Loucy (cell line): ENCODE measurements at regions not wholly inside any gene's neighbourhood (a gene's known extent, or its start where the extent isn't known, plus 50 kb on each side); places are given as distances from the start of the nearest gene placed in this dataset.

Source experiments
- H2AFZ ChIP-seq: fragments of 200-600 bp; sonication (generic); 2 replicates; pipeline ENCODE4 v1.6.0; 2016; ENCODE audit warnings: antibody characterized with exemption, mild to moderate bottlenecking, low read length, moderate library complexity
- H3F3A ChIP-seq: fragments of 200-600 bp; 2 replicates; pipeline ENCODE4 v1.6.0; 2016; ENCODE audit warnings: antibody characterized with exemption, low read depth, mild to moderate bottlenecking
- H3K27me3 ChIP-seq: fragments of 200-600 bp; sonication (generic); 2 replicates; pipeline ENCODE4 v1.6.1; 2014; ENCODE audit warnings: low read length, mild to moderate bottlenecking; ENCODE audit not compliant: insufficient read depth, poor library complexity, severe bottlenecking
- H3K36me3 ChIP-seq: fragments of 200-600 bp; sonication (generic); 2 replicates; pipeline ENCODE4 v1.6.1; 2016; ENCODE audit warnings: low read length; ENCODE audit not compliant: insufficient read depth
- H3K4me1 ChIP-seq: fragments of 200-600 bp; sonication (generic); 2 replicates; pipeline ENCODE4 v1.5.1; 2014; ENCODE audit warnings: low read length, mild to moderate bottlenecking; ENCODE audit not compliant: insufficient read depth, poor library complexity, severe bottlenecking
- H3K4me2 ChIP-seq: fragments of 200-600 bp; sonication (generic); 2 replicates; pipeline ENCODE4 v1.6.0; 2014; ENCODE audit warnings: antibody characterized with exemption, low read length, low read depth, mild to moderate bottlenecking; ENCODE audit not compliant: poor library complexity, severe bottlenecking
- H3K4me3 ChIP-seq: fragments of 200-600 bp; sonication (generic); 2 replicates; pipeline ENCODE4 v1.5.1; 2014; ENCODE audit warnings: low read length, mild to moderate bottlenecking, mixed read lengths; ENCODE audit not compliant: poor library complexity, severe bottlenecking
- H3K79me2 ChIP-seq: fragments of 200-600 bp; sonication (generic); 2 replicates; pipeline ENCODE4 v1.6.1; 2014; ENCODE audit warnings: low read length; ENCODE audit not compliant: insufficient read depth
- H3K9ac ChIP-seq: fragments of 200-600 bp; sonication (generic); 2 replicates; pipeline ENCODE4 v1.6.0; 2014; ENCODE audit warnings: mild to moderate bottlenecking, low read depth, low read length, moderate library complexity; ENCODE audit not compliant: poor library complexity, severe bottlenecking
- H3K9me2 ChIP-seq: fragments of 200-600 bp; sonication (generic); replicated peaks from 2 replicates; pipeline ENCODE4 v1.6.1; 2016; ENCODE audit warnings: low read depth, low read length, mixed read lengths
- H3K9me3 ChIP-seq: fragments of 200-600 bp; sonication (generic); 2 replicates; pipeline ENCODE4 v1.6.1; 2014; ENCODE audit warnings: mild to moderate bottlenecking, antibody characterized with exemption, low read length, low read depth; ENCODE audit not compliant: insufficient read depth
- H4K20me1 ChIP-seq: fragments of 200-600 bp; sonication (generic); 2 replicates; pipeline ENCODE4 v1.6.0; 2014; ENCODE audit warnings: antibody characterized with exemption, low read length, mild to moderate bottlenecking; ENCODE audit not compliant: insufficient read depth, poor library complexity, severe bottlenecking
- EZH2phosphoT487 ChIP-seq: fragments of 200-600 bp; IDR thresholded peaks from 2 replicates; pipeline ENCODE4 v1.6.1; 2018; ENCODE audit warnings: antibody characterized with exemption, mild to moderate bottlenecking, moderate library complexity, borderline replicate concordance
- TF ChIP-seq, protein P1 (sequence below): fragments of 200-600 bp; sonication (generic); conservative IDR thresholded peaks from 2 replicates; pipeline ENCODE4 v1.5.1; 2014; ENCODE audit warnings: mild to moderate bottlenecking, antibody characterized with exemption, low read length

- no peaks in the 10 kb centered on the region for H4K20me1 ChIP-seq
- no peak overlapping the region for H3K4me3 ChIP-seq
- H3K9ac ChIP-seq, result no peak overlapping the region
- H3F3A ChIP-seq, result no peaks in the 10 kb centered on the region
- no peaks in the 10 kb centered on the region for H3K4me1 ChIP-seq
- H3K4me2 ChIP-seq, result no peak overlapping the region
- no peaks in the 10 kb centered on the region for H3K27me3 ChIP-seq
- H2AFZ ChIP-seq, result no peak overlapping the region
- H3K79me2 ChIP-seq, result no peaks in the 10 kb centered on the region
- no peak for TF ChIP-seq EZH2phosphoT487
- TF ChIP-seq, protein P1, sequence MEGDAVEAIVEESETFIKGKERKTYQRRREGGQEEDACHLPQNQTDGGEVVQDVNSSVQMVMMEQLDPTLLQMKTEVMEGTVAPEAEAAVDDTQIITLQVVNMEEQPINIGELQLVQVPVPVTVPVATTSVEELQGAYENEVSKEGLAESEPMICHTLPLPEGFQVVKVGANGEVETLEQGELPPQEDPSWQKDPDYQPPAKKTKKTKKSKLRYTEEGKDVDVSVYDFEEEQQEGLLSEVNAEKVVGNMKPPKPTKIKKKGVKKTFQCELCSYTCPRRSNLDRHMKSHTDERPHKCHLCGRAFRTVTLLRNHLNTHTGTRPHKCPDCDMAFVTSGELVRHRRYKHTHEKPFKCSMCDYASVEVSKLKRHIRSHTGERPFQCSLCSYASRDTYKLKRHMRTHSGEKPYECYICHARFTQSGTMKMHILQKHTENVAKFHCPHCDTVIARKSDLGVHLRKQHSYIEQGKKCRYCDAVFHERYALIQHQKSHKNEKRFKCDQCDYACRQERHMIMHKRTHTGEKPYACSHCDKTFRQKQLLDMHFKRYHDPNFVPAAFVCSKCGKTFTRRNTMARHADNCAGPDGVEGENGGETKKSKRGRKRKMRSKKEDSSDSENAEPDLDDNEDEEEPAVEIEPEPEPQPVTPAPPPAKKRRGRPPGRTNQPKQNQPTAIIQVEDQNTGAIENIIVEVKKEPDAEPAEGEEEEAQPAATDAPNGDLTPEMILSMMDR, result no peak
- no peaks in the 10 kb centered on the region for H3K36me3 ChIP-seq
- 0 out of 2 replicates have a peak, but pooled peaks cover 5% of the 10 kb centered on the region for H3K9me3 ChIP-seq
- no peaks in the 10 kb centered on the region for H3K9me2 ChIP-seq
These were observed 291.9 kb upstream of the AJAP1 start for GRCh38 chr1:4362314-4363044.

- Histone ChIP-seq H3K36me3 (no peaks in the 10 kb centered on the region), H3K9me2 (no peaks in the 10 kb centered on the region)
These were observed 288.3 kb upstream of the AJAP1 start for GRCh38 chr1:4366091-4366490.

DNA sequence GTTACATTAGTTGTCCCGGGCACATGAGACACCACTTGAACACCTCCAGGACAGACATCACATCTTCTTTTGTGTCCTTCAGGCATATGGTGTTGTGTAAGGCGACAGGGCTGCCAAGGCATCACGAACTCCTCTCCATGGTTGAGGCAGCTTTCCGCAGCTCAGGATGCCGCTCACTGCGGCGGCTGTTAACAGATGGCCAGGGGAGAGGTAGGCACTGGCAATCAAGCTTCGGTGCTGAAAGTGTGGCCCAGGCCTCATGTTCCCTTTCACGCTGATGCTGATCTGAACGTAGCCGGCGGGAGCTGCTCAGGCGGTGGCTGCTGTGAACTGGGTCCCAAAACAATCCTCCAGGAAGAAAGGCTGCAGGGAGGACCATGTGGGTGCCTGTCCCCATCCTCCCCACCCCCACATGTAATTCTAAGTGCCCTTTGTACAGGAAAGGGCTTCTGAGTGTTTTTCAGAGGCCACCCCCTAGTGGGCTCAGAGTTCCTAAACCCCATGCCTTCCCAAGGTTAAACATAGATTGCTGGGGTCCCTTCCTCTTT lies 287.1 kb upstream of the AJAP1 start:
- H3K4me2 ChIP-seq, result no peak overlapping the region
- H3K79me2 ChIP-seq, result no peaks in the 10 kb centered on the region
- no peak overlapping the region for H3K4me3 ChIP-seq
- no peak overlapping the region for H3K9ac ChIP-seq
- H3K27me3 ChIP-seq, result no peaks in the 10 kb centered on the region
- no peaks in the 10 kb centered on the region for H3F3A ChIP-seq
- H3K9me2 ChIP-seq, result no peaks in the 10 kb centered on the region
- TF ChIP-seq, protein P1, result no peak
- no peak for TF ChIP-seq EZH2phosphoT487
- no peaks in the 10 kb centered on the region for H3K36me3 ChIP-seq
- no peak overlapping the region for H2AFZ ChIP-seq
- H4K20me1 ChIP-seq, result no peaks in the 10 kb centered on the region
- H3K4me1 ChIP-seq, result no peaks in the 10 kb centered on the region
- 0 out of 2 replicates have a peak, but pooled peaks cover 3% of the 10 kb centered on the region for H3K9me3 ChIP-seq

More at GRCh38 chr1:4366091-4366490, 288.3 kb upstream of the AJAP1 start:
- H3K9me3 ChIP-seq, result 0 out of 2 replicates have a peak, but pooled peaks cover 3% of the 10 kb centered on the region
- TF ChIP-seq EZH2phosphoT487, result no peak
- TF ChIP-seq, protein P1, result no peak
- H3F3A ChIP-seq, result no peaks in the 10 kb centered on the region
- H3K4me3 ChIP-seq, result no peak overlapping the region
- no peak overlapping the region for H2AFZ ChIP-seq
- H3K79me2 ChIP-seq, result no peaks in the 10 kb centered on the region
- no peaks in the 10 kb centered on the region for H4K20me1 ChIP-seq
- H3K4me2 ChIP-seq, result no peak overlapping the region
- no peaks in the 10 kb centered on the region for H3K27me3 ChIP-seq
- H3K4me1 ChIP-seq, result no peaks in the 10 kb centered on the region
- H3K9ac ChIP-seq, result no peak overlapping the region
